ENCODE measurements at regions not wholly inside any gene's neighbourhood (a gene's known extent, or its start where the extent isn't known, plus 50 kb on each side); places are given as distances from the start of the nearest gene placed in this dataset.
"Not testable (repeated sequence)": the region's sequence is repeated elsewhere in the genome, so short reads cannot be mapped to it uniquely, and the experiment has no call there.

- H3K4me3 ChIP-seq (ENCODE audit: low read length): no peak overlapping the region
- DNase-seq (ENCODE audit: low read depth): no peak
- no peak for TF ChIP-seq CTCF (conservative IDR thresholded peaks at IDR 0.05; ENCODE audit: low read depth, low read length)
These were observed 376.6 kb upstream of the SEMA6A start for GRCh38 chr5:116951219-116951618.

GRCh38 chr5:116947691-116948528, 373.3 kb upstream of the SEMA6A start:
- DNase-seq (ENCODE audit: low read depth): no peak
- TF ChIP-seq CTCF (conservative IDR thresholded peaks at IDR 0.05; ENCODE audit: low read depth, low read length): peak; percentile 79
- H3K4me3 ChIP-seq (ENCODE audit: low read length): no peak overlapping the region

GRCh38 chr5:116945613-116946382, 371.2 kb upstream of the SEMA6A start:
- not testable (repeated sequence) for H3K4me3 ChIP-seq (ENCODE audit: low read length); DNase-seq (ENCODE audit: low read depth)

- no peak for TF ChIP-seq CTCF (conservative IDR thresholded peaks at IDR 0.05; ENCODE audit: low read depth, low read length)
- peak; percentile 42 for DNase-seq (ENCODE audit: low read depth)
- no peak overlapping the region for H3K4me3 ChIP-seq (ENCODE audit: low read length)
These were observed 369.6 kb upstream of the SEMA6A start for GRCh38 chr5:116944183-116944582.

GRCh38 chr5:116942622-116943021, 368.0 kb upstream of the SEMA6A start:
- TF ChIP-seq CTCF (conservative IDR thresholded peaks at IDR 0.05; ENCODE audit: low read depth, low read length): no peak

GRCh38 chr5:116939641-116940040, 365.0 kb upstream of the SEMA6A start:
- no peak for DNase-seq (ENCODE audit: low read depth)
- TF ChIP-seq CTCF (conservative IDR thresholded peaks at IDR 0.05; ENCODE audit: low read depth, low read length): no peak
- no peak overlapping the region for H3K4me3 ChIP-seq (ENCODE audit: low read length)

More at GRCh38 chr5:116942622-116943021, 368.0 kb upstream of the SEMA6A start:
- peak; percentile 44 for DNase-seq (ENCODE audit: low read depth)
- no peak overlapping the region for H3K4me3 ChIP-seq (ENCODE audit: low read length)

GRCh38 chr5:116938488-116938887, 363.9 kb upstream of the SEMA6A start:
- DNase-seq (ENCODE audit: low read depth): no peak
- no peak for TF ChIP-seq CTCF (conservative IDR thresholded peaks at IDR 0.05; ENCODE audit: low read depth, low read length)

More at GRCh38 chr5:116938488-116938887, 363.9 kb upstream of the SEMA6A start:
- H3K4me3 ChIP-seq (ENCODE audit: low read length): no peak overlapping the region
